GM10248 (cell line): ENCODE measurements at regions not wholly inside any gene's neighbourhood (a gene's known extent, or its start where the extent isn't known, plus 50 kb on each side); places are given as distances from the start of the nearest gene placed in this dataset.

Experiments
- CTCF ChIA-PET: fragments of 300-600 bp; sonication (Branson Sonifier 250); formaldehyde crosslinking; extraction: SDS; loops from one replicate; lab custom pipeline; 2021; ENCODE audit warnings: antibody characterized with exemption; lab: Yijun Ruan, JAX
- POLR2A ChIA-PET: fragments of 350-650 bp; sonication (Branson Sonifier 250); formaldehyde crosslinking; extraction: SDS; loops from one replicate; lab custom pipeline; 2020; ENCODE audit warnings: antibody characterized with exemption; lab: Yijun Ruan, JAX
- DNase-seq: peaks from one replicate; pipeline ENCODE4 v3.0.0; 2012; ENCODE audit errors: extremely low spot score
- CTCF ChIP-seq: IDR thresholded peaks from 2 replicates; pipeline ENCODE4 v1.5.1; 2012; ENCODE audit warnings: mild to moderate bottlenecking, low read depth; ENCODE audit errors: extremely low read depth, missing control alignments, control extremely low read depth

- TF ChIP-seq CTCF, result no peak
- no peak for DNase-seq
- ChIA-PET POLR2A (no interaction called here), CTCF (interaction anchor here (1.2 to 1.3 kb wide), 2 partner anchors 17 to 51 kb away, joined by 3 read pairs; no protein-coding TSS in a partner anchor)
Observed at GRCh38 chr5:147017191-147017590, 138.6 kb upstream of the PPP2R2B start.

DNA sequence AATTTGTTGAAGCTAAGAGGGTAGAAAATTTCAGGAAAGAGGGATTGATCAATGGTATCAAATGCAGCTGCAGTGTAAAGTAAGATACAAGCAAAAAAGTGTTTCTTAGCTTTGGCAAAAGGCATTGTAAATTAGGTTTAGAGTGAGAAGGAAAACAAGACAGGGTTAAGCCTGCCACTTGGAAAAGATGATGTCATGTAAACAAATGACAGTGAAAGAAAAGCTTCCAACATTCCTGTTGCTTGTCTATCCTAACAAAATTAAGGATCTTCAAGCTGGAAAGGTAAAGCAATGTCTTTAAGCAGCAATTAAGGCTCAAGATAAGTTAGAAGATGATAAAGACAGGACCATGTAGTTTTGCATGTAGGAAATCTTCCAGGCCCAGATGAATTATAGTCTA, 139.1 kb upstream of the PPP2R2B start:
- TF ChIP-seq CTCF, result no peak
- no peak for DNase-seq
- ChIA-PET CTCF (interaction anchor here (1.2 to 1.3 kb wide), 2 partner anchors 16 to 51 kb away, joined by 3 read pairs; no protein-coding TSS in a partner anchor), POLR2A (no interaction called here)

- ChIA-PET CTCF (no interaction called here), POLR2A (no interaction called here)
- no peak for DNase-seq
- no peak for TF ChIP-seq CTCF
Observed at GRCh38 chr5:147018812-147019211, 140.3 kb upstream of the PPP2R2B start.

DNA sequence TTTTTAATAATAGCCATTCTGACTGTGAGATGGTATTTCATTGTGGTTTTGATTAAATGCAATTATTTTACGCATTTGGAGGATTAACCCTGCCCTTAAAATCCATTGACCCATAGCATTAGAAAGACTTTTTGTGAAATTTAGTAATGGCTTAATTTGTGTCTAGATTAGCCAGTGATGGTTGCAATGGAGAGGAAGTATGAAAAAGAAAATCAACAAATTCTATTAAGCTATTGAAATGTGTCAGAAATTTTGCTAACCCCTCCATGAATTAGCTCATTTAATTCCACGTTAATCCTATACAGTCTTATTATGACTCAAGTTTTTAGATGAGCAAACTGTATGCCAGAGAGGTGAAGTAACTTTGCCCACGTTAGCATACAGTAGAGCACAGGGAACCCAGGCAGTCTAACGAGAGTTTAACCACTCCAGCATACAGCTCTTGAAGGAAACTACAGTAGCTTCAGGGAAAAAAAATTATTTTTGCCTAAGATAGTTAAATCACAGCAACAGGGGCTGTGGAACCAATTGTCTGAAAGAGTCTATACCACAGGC, 158.2 kb upstream of the PPP2R2B start:
- no peak for DNase-seq
- ChIA-PET CTCF (no interaction called here), POLR2A (no interaction called here)
- TF ChIP-seq CTCF, result no peak

- no peak for TF ChIP-seq CTCF
- POLR2A ChIA-PET, result no interaction called here
- CTCF ChIA-PET, result no interaction called here
- DNase-seq, result no peak
Observed at GRCh38 chr5:147037515-147038205, 159.1 kb upstream of the PPP2R2B start.

DNA sequence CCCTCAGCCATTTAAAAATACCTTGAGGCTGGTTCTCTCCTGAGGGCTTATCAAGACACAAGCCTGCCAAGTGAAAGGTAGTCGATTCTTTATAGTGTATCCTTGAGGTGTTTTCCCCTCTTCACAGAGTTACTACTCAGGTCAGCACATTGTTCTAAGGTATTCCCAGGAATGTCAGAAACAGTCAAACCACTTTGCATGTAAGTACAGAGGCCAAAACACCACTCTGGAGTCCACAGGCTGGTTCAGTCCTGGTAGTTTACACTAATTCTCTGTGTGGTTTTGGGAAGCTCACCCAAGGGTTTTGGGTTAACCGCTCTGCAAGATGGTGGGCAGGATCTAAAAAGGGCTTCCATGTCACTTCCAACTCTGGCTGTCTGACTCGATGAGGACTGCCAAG, 162.3 kb upstream of the PPP2R2B start:
- POLR2A ChIA-PET, result no interaction called here
- DNase-seq, result no peak
- no peak for TF ChIP-seq CTCF
- CTCF ChIA-PET, result interaction anchor here (0.8 to 1.3 kb wide), 4 partner anchors 16 to 75 kb away, joined by 3 read pairs; no protein-coding TSS in a partner anchor
